ENCODE measurements at regions not wholly inside any gene's neighbourhood (a gene's known extent, or its start where the extent isn't known, plus 50 kb on each side); places are given as distances from the start of the nearest gene placed in this dataset.

DNA sequence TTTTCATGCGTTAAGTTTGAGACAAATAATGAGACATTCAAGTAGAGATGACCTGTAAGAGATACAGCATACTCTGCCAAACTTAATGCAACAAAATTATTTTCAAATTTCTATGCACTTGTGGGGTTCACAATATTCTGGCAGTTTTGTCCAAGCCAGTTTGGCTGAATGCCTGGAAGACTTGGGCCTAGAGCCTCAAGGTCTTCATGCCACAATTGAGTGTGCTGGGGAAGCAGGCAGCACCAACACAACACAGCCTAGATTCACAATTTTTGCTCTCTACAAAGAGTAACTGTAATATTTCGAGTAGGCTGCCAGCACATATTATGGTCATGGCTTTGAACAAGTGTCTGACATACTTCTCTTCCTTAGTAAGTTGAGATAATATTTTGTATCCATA lies 461.4 kb upstream of the SPHKAP start:
- TF ChIP-seq, protein P1, sequence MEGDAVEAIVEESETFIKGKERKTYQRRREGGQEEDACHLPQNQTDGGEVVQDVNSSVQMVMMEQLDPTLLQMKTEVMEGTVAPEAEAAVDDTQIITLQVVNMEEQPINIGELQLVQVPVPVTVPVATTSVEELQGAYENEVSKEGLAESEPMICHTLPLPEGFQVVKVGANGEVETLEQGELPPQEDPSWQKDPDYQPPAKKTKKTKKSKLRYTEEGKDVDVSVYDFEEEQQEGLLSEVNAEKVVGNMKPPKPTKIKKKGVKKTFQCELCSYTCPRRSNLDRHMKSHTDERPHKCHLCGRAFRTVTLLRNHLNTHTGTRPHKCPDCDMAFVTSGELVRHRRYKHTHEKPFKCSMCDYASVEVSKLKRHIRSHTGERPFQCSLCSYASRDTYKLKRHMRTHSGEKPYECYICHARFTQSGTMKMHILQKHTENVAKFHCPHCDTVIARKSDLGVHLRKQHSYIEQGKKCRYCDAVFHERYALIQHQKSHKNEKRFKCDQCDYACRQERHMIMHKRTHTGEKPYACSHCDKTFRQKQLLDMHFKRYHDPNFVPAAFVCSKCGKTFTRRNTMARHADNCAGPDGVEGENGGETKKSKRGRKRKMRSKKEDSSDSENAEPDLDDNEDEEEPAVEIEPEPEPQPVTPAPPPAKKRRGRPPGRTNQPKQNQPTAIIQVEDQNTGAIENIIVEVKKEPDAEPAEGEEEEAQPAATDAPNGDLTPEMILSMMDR (IDR thresholded peaks at IDR 0.05; ENCODE audit: partially characterized antibody, unreplicated experiment): no peak
- no peak for DNase-seq
- Mint-ChIP-seq H3K27ac (ENCODE audit: unreplicated experiment) (no peak overlapping the region), H3K27me3 (ENCODE audit: unreplicated experiment) (no peaks in the 10 kb centered on the region), H3K4me3 (ENCODE audit: unreplicated experiment) (no peak overlapping the region), H3K9me3 (ENCODE audit: unreplicated experiment) (no peaks in the 10 kb centered on the region), H3K36me3 (ENCODE audit: unreplicated experiment) (no peaks in the 10 kb centered on the region), H3K4me1 (ENCODE audit: low read depth, unreplicated experiment) (no peaks in the 10 kb centered on the region)

DNA sequence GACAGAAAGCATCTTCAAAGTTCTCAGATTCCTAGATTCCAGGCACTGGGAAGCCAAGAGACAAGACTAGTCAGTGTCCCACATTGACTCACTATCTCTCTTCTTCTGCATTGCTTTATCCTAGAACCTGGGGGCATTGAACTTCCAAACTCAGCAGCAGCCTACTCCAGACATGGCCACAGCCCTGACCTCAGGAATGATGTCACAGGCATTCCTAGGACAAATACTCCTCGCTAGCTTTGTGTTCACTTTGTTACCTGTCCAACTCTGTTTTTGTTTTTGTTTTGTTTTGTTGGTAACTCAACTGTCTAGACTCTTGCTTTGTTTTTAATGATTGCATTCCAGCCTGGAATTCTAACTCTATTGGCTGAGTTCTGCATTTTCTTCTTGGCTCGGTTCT lies 449.3 kb upstream of the SPHKAP start:
- H3K4me1 Mint-ChIP-seq (ENCODE audit: low read depth, unreplicated experiment): no peaks in the 10 kb centered on the region
- no peak overlapping the region for H3K27ac Mint-ChIP-seq (ENCODE audit: unreplicated experiment)
- no peak overlapping the region for H3K4me3 Mint-ChIP-seq (ENCODE audit: unreplicated experiment)
- TF ChIP-seq, protein P1 (IDR thresholded peaks at IDR 0.05; ENCODE audit: partially characterized antibody, unreplicated experiment): no peak
- DNase-seq: no peak
- peaks cover 4% of the 10 kb centered on the region for H3K36me3 Mint-ChIP-seq (ENCODE audit: unreplicated experiment)
- H3K27me3 Mint-ChIP-seq (ENCODE audit: unreplicated experiment): no peaks in the 10 kb centered on the region
- no peaks in the 10 kb centered on the region for H3K9me3 Mint-ChIP-seq (ENCODE audit: unreplicated experiment)

DNA sequence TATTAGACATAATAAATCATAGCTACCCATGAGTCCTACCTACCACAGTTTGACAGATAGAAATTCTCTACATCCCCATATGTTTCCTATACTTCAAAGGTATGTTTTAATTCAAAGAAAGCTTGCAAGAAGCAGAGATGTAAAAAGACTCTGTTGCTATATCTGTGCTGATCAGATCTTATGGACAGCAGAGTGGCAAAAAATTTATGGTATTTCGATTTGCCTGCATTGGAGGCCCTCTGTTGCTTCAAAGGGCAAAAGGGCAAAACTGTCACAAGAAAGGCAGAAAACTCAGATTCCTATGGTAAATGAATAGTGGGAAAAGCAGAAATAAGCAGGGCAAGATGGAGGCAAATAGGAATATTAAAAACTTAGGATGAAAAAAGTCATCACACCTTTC lies 447.8 kb upstream of the SPHKAP start:
- Mint-ChIP-seq H3K9me3 (ENCODE audit: unreplicated experiment) (no peaks in the 10 kb centered on the region), H3K27me3 (ENCODE audit: unreplicated experiment) (no peaks in the 10 kb centered on the region)
- TF ChIP-seq, protein P1 (IDR thresholded peaks at IDR 0.05; ENCODE audit: partially characterized antibody, unreplicated experiment): no peak

DNA sequence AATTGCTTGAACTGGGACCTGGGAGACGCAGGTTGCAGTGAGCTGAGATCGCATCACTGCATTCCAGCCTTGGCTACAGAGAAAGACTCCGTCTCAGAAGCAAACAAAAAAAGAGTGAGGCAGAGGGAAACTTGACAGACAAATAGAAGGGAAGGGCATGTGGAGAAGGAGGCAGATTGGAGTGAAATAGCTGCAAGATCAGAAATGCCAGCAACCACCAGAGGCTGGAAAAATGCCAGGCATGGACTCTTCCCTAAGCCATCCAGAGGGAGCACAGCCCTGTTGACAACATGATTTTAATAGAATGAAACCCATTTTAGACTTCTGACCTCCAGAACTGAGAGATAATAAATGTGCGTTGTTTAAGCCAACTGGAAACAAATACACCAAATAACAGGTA lies 447.2 kb upstream of the SPHKAP start:
- H3K27ac Mint-ChIP-seq (ENCODE audit: unreplicated experiment): no peak overlapping the region
- no peak for DNase-seq
- no peaks in the 10 kb centered on the region for H3K9me3 Mint-ChIP-seq (ENCODE audit: unreplicated experiment)
- no peak overlapping the region for H3K4me3 Mint-ChIP-seq (ENCODE audit: unreplicated experiment)
- no peaks in the 10 kb centered on the region for H3K36me3 Mint-ChIP-seq (ENCODE audit: unreplicated experiment)
- peaks cover 2% of the 10 kb centered on the region for H3K4me1 Mint-ChIP-seq (ENCODE audit: low read depth, unreplicated experiment)
- no peaks in the 10 kb centered on the region for H3K27me3 Mint-ChIP-seq (ENCODE audit: unreplicated experiment)
- TF ChIP-seq, protein P1 (IDR thresholded peaks at IDR 0.05; ENCODE audit: partially characterized antibody, unreplicated experiment): no peak

More for the DNA sequence above, 447.8 kb upstream of the SPHKAP start:
- Mint-ChIP-seq H3K4me1 (ENCODE audit: low read depth, unreplicated experiment) (peaks cover 2% of the 10 kb centered on the region), H3K27ac (ENCODE audit: unreplicated experiment) (no peak overlapping the region), H3K36me3 (ENCODE audit: unreplicated experiment) (no peaks in the 10 kb centered on the region), H3K4me3 (ENCODE audit: unreplicated experiment) (no peak overlapping the region)
- DNase-seq: no peak

DNA sequence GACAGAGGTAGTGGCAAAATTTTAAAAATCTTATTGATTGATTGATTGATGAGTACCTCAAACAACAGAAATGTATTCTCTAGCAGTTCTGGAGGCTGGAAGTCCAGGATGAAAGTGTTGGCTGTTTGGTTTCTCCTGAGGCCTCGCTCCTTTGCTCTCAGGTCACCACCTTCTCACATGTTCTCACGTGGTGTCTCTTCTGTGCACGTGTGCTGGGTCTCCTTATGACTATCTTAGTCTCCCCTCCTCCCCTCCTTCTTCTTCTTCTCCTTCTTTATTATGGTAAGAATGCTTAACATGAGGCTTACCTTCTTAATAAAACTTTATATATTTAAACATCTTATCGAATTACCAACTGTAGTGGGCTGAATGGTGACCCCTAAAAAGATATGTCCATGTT lies 446.0 kb upstream of the SPHKAP start:
- Mint-ChIP-seq H3K27me3 (ENCODE audit: unreplicated experiment) (no peaks in the 10 kb centered on the region), H3K36me3 (ENCODE audit: unreplicated experiment) (no peaks in the 10 kb centered on the region), H3K4me3 (ENCODE audit: unreplicated experiment) (no peak overlapping the region), H3K9me3 (ENCODE audit: unreplicated experiment) (no peaks in the 10 kb centered on the region), H3K27ac (ENCODE audit: unreplicated experiment) (no peak overlapping the region), H3K4me1 (ENCODE audit: low read depth, unreplicated experiment) (peaks cover 2% of the 10 kb centered on the region)
- TF ChIP-seq, protein P1 (IDR thresholded peaks at IDR 0.05; ENCODE audit: partially characterized antibody, unreplicated experiment): no peak
- no peak for DNase-seq
